CD14-positive monocyte (primary cell): ENCODE measurements at regions not wholly inside any gene's neighbourhood (a gene's known extent, or its start where the extent isn't known, plus 50 kb on each side); places are given as distances from the start of the nearest gene placed in this dataset.
"Not testable (repeated sequence)": the region's sequence is repeated elsewhere in the genome, so short reads cannot be mapped to it uniquely, and the experiment has no call there.

Source experiments
- DNase-seq, 3 donors: peaks; one replicate each; pipeline ENCODE4 v3.0.0-alpha.2; 2011 to 2022
- H2AFZ ChIP-seq: 2 replicates; pipeline ENCODE4 v1.6.0; 2012; ENCODE audit warnings: mild to moderate bottlenecking, low read depth, low read length, inconsistent platforms; ENCODE audit not compliant: insufficient read depth, poor library complexity, severe bottlenecking
- H3K27ac ChIP-seq, 2 donors: 1 replicate in 1 of 2; 2 replicates in 1 of 2; pipeline ENCODE4 v1.5.1; 2012 to 2013; ENCODE audit warnings: low read length in 2 of 2, control low read depth in 1 of 2, inconsistent platforms in 1 of 2, low read depth in 1 of 2, mild to moderate bottlenecking in 1 of 2
- H3K27me3 ChIP-seq, 2 donors: one replicate each; pipeline versions ENCODE4 v1.6.0 to v1.6.1; 2011 to 2013; ENCODE audit warnings: low read length in 2 of 2; ENCODE audit not compliant: control insufficient read depth in 2 of 2, insufficient read depth in 2 of 2
- H3K36me3 ChIP-seq, 2 donors: replicated peaks in 1 of 2; 1 replicate in 1 of 2; 2 replicates in 1 of 2; pipeline versions ENCODE4 v1.5.1 to v1.6.1; 2012 to 2013; ENCODE audit warnings: low read length in 2 of 2, control low read depth in 1 of 2, inconsistent platforms in 1 of 2, mild to moderate bottlenecking in 1 of 2; ENCODE audit not compliant: insufficient read depth in 2 of 2, control insufficient read depth in 1 of 2
- H3K4me1 ChIP-seq, 2 donors: 1 replicate in 1 of 2; 2 replicates in 1 of 2; pipeline versions ENCODE4 v1.5.1 to v1.6.1; 2012 to 2013; ENCODE audit warnings: low read length in 2 of 2, control low read depth in 1 of 2, inconsistent platforms in 1 of 2, mild to moderate bottlenecking in 1 of 2, moderate library complexity in 1 of 2; ENCODE audit not compliant: insufficient read depth in 2 of 2, control insufficient read depth in 1 of 2
- H3K4me2 ChIP-seq: replicated peaks from 2 replicates; pipeline ENCODE3; 2012; ENCODE audit warnings: low read length, moderate library complexity, mild to moderate bottlenecking; ENCODE audit not compliant: poor library complexity, severe bottlenecking; ENCODE audit errors: extremely low read depth
- H3K4me3 ChIP-seq, 3 experiments: fragments of 200-600 bp in 1 of 3; sonication (generic) in 1 of 3; replicated peaks in 1 of 3; 1 replicate in 2 of 3; 2 replicates in 1 of 3; pipeline ENCODE4 v1.5.1; 2011 to 2013; ENCODE audit warnings: low read length in 3 of 3, mild to moderate bottlenecking in 3 of 3, control low read depth in 2 of 3, low read depth in 2 of 3, inconsistent platforms in 1 of 3, moderate library complexity in 1 of 3
- H3K79me2 ChIP-seq: 2 replicates; pipeline ENCODE4 v1.6.0; 2012; ENCODE audit warnings: mild to moderate bottlenecking, control low read depth, inconsistent platforms, low read length, moderate library complexity; ENCODE audit not compliant: insufficient read depth
- H3K9ac ChIP-seq: 2 replicates; pipeline ENCODE4 v1.6.0; 2017; ENCODE audit warnings: low read length, mild to moderate bottlenecking; ENCODE audit not compliant: insufficient read depth, poor library complexity, severe bottlenecking
- H3K9me3 ChIP-seq, 2 donors: replicated peaks in 1 of 2; 1 replicate in 1 of 2; 2 replicates in 1 of 2; pipeline versions ENCODE4 v1.5.1 to v1.6.1; 2012 to 2013; ENCODE audit warnings: low read length in 2 of 2, control low read depth in 1 of 2; ENCODE audit not compliant: control insufficient read depth in 1 of 2, insufficient read depth in 1 of 2
- H4K20me1 ChIP-seq: 2 replicates; pipeline ENCODE4 v1.6.0; 2012; ENCODE audit warnings: mild to moderate bottlenecking, low read length, control low read depth, moderate library complexity; ENCODE audit not compliant: insufficient read depth
- H3K27ac Mint-ChIP-seq, 7 donors: one replicate each; pipeline ENCODE4 v1.8.0; 2020; ENCODE audit warnings: mild to moderate bottlenecking in 7 of 7, mixed read lengths in 7 of 7, moderate library complexity in 6 of 7, inconsistent platforms in 2 of 7
- H3K27me3 Mint-ChIP-seq, 3 donors: one replicate each; pipeline ENCODE4 v1.8.0; 2021 to 2022; ENCODE audit warnings: low read depth in 3 of 3, mild to moderate bottlenecking in 3 of 3, mixed read lengths in 3 of 3, moderate library complexity in 3 of 3, inconsistent platforms in 1 of 3
- H3K36me3 Mint-ChIP-seq, 2 donors: one replicate each; pipeline ENCODE4 v1.8.0; 2020; ENCODE audit warnings: mixed read lengths in 2 of 2, inconsistent platforms in 1 of 2, mild to moderate bottlenecking in 1 of 2
- H3K4me1 Mint-ChIP-seq: one replicate; pipeline ENCODE4 v1.8.0; 2020; ENCODE audit warnings: mild to moderate bottlenecking, mixed read lengths
- H3K4me3 Mint-ChIP-seq, 2 donors: one replicate each; pipeline ENCODE4 v1.8.0; 2020; ENCODE audit warnings: mild to moderate bottlenecking in 2 of 2, mixed read lengths in 2 of 2, moderate library complexity in 1 of 2
- H3K9me3 Mint-ChIP-seq, 7 donors: one replicate each; pipeline ENCODE4 v1.8.0; 2020 to 2022; ENCODE audit warnings: mixed read lengths in 7 of 7, mild to moderate bottlenecking in 6 of 7, moderate library complexity in 6 of 7, inconsistent platforms in 2 of 7
- CTCF ChIP-seq: fragments of 200-600 bp; IDR thresholded peaks from one replicate; pipeline ENCODE4 v1.8.0; 2022; ENCODE audit warnings: antibody characterized with exemption, mild to moderate bottlenecking
- WGBS: methylation state at CpG from one replicate; pipeline ENCODE4 v1.1.5; 2013; ENCODE audit warnings: missing lambda C conversion rate; ENCODE audit not compliant: insufficient coverage; 5-methylcytosine and 5-hydroxymethylcytosine counted together
- intact Hi-C, 2 donors: fragments of 100-400 bp; cut with micrococcal nuclease; formaldehyde crosslinking; loops; one replicate each; pipeline versions ENCODE4 v1.15.0 to v1.15.1; 2023

GRCh38 chr15:62869116-62869515 is 173.4 kb upstream of the TPM1 start:
- H3K36me3 Mint-ChIP-seq = no peaks in the 10 kb centered on the region
- TF ChIP-seq CTCF = no peak
- Histone ChIP-seq H3K27me3 (no peaks in the 10 kb centered on the region), H3K27ac (no peak overlapping the region), H3K4me2 (no peak overlapping the region), H3K9ac (no peak overlapping the region), H2AFZ (no peak overlapping the region), H3K4me1 (no peaks in the 10 kb centered on the region), H3K36me3 (no peaks in the 10 kb centered on the region), H4K20me1 (no peaks in the 10 kb centered on the region), H3K79me2 (no peaks in the 10 kb centered on the region), H3K9me3 (no peaks in the 10 kb centered on the region), H3K4me3 (no peak overlapping the region)
- no peak for DNase-seq
- H3K4me3 Mint-ChIP-seq = no peak overlapping the region
- peaks cover 2 to 8% (median 4%) of the 10 kb centered on the region in 3 donors for H3K27me3 Mint-ChIP-seq
- no peak overlapping the region for H3K27ac Mint-ChIP-seq
- H3K9me3 Mint-ChIP-seq = peaks cover 0 to 2% (median 0%) of the 10 kb centered on the region in 7 donors
- 100% methylated on average over 1 of the region's 2 CpGs for WGBS
- no peaks in the 10 kb centered on the region for H3K4me1 Mint-ChIP-seq
- intact Hi-C loops = no loop called here

- Mint-ChIP-seq H3K27me3 (peaks cover 0 to 3% (median 2%) of the 10 kb centered on the region in 3 donors), H3K27ac (no peak overlapping the region), H3K36me3 (no peaks in the 10 kb centered on the region), H3K4me1 (no peaks in the 10 kb centered on the region), H3K9me3 (peaks cover 0 to 2% (median 0%) of the 10 kb centered on the region in 7 donors), H3K4me3 (no peak overlapping the region)
- Histone ChIP-seq H3K9ac (no peak overlapping the region), H3K4me3 (no peak overlapping the region), H3K27me3 (no peaks in the 10 kb centered on the region), H3K4me2 (no peak overlapping the region), H4K20me1 (no peaks in the 10 kb centered on the region), H3K9me3 (no peaks in the 10 kb centered on the region), H3K79me2 (no peaks in the 10 kb centered on the region), H2AFZ (no peak overlapping the region), H3K4me1 (no peaks in the 10 kb centered on the region), H3K27ac (no peak overlapping the region), H3K36me3 (no peaks in the 10 kb centered on the region)
- no peak for DNase-seq
- intact Hi-C loops = no loop called here
- WGBS = no CpG with 5 or more reads among the region's 2 CpGs
- no peak for TF ChIP-seq CTCF
These were observed 172.3 kb upstream of the TPM1 start for GRCh38 chr15:62870216-62870615.

- H3K4me3 Mint-ChIP-seq, H3K9ac ChIP-seq, H3K27me3 ChIP-seq, H3K27me3 Mint-ChIP-seq, H3K36me3 Mint-ChIP-seq, H3K4me1 Mint-ChIP-seq, H3K4me1 ChIP-seq, H2AFZ ChIP-seq, H3K4me3 ChIP-seq, H3K27ac Mint-ChIP-seq, H3K9me3 ChIP-seq, H3K4me2 ChIP-seq, DNase-seq, intact Hi-C loops, H3K79me2 ChIP-seq, H3K9me3 Mint-ChIP-seq, H3K27ac ChIP-seq, H3K36me3 ChIP-seq, H4K20me1 ChIP-seq: not testable (repeated sequence)
- no CpG with 5 or more reads among the region's 3 CpGs for WGBS
These were observed 171.8 kb upstream of the TPM1 start for GRCh38 chr15:62870701-62871100.
